ENCODE measurements at regions not wholly inside any gene's neighbourhood (a gene's known extent, or its start where the extent isn't known, plus 50 kb on each side); places are given as distances from the start of the nearest gene placed in this dataset.
"Not testable (repeated sequence)": the region's sequence is repeated elsewhere in the genome, so short reads cannot be mapped to it uniquely, and the experiment has no call there.

DNA sequence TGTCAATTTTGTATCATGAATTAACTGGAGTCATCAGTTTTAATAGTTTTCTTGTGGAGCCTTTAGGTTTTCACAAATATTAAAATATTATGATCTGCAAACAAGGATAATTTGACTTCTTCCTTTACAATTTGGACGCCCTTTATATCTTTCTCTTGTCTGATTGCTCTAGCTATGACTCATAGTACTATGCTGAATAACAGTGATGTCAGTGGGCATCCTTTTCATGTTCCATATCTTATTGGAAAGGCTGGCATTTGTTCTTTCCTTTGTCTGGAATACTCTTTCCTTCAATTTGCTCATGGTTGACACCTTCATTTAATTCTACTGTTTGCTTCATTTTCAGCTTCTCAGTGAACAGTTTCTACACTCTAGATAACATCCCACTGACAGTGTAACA, 1129.3 kb downstream of the SLITRK5 start:
- no peak overlapping the region for H3K9ac ChIP-seq (ENCODE audit: low read depth in 1 of 2, low read length in 2 of 2)
- H3K36me3 ChIP-seq (ENCODE audit: control insufficient read depth in 1 of 2, insufficient read depth in 2 of 2, low read length in 2 of 2): no peaks in the 10 kb centered on the region
- H3K27me3 ChIP-seq (ENCODE audit: control insufficient read depth in 1 of 2, insufficient read depth in 2 of 2, low read length in 2 of 2): no peaks in the 10 kb centered on the region

DNA sequence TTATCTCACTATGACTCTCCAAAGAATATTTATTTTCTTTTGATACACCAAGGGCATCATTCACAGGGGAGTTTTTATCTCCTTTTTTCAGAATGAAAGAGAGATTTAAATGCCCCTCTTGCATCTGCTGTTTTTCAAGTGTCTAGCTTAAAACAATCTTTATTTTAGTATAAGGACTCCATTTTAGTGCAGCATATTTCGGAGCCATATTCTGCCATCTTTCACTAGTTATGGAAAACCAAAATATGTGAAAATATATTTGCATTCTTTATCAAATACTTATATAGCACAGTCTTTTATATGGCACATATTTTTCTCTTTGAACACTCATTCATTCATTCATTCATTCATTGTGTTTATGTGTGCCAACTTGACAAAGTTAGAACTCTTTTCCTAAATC, 1130.2 kb downstream of the SLITRK5 start:
- Histone ChIP-seq H3K4me3 (ENCODE audit: low read depth in 1 of 2, low read length in 2 of 2) (no peak overlapping the region), H3K27me3 (ENCODE audit: control insufficient read depth in 1 of 2, insufficient read depth in 2 of 2, low read length in 2 of 2) (no peaks in the 10 kb centered on the region), H3K9ac (ENCODE audit: low read depth in 1 of 2, low read length in 2 of 2) (no peak overlapping the region), H3K27ac (ENCODE audit: low read depth, low read length) (no peak overlapping the region), H3K9me3 (ENCODE audit: control insufficient read depth in 1 of 2, low read length in 2 of 2) (peaks cover 0 to 5% of the 10 kb centered on the region in 2 donors), H3K36me3 (ENCODE audit: control insufficient read depth in 1 of 2, insufficient read depth in 2 of 2, low read length in 2 of 2) (no peaks in the 10 kb centered on the region), H3K4me1 (ENCODE audit: control insufficient read depth in 1 of 2, insufficient read depth in 2 of 2, low read length in 2 of 2) (no peaks in the 10 kb centered on the region)

More for the DNA sequence above, 1129.3 kb downstream of the SLITRK5 start:
- H3K4me3 ChIP-seq (ENCODE audit: low read depth in 1 of 2, low read length in 2 of 2): no peak overlapping the region
- no peaks in the 10 kb centered on the region for H3K4me1 ChIP-seq (ENCODE audit: control insufficient read depth in 1 of 2, insufficient read depth in 2 of 2, low read length in 2 of 2)
- no peak overlapping the region for H3K27ac ChIP-seq (ENCODE audit: low read depth, low read length)
- H3K9me3 ChIP-seq (ENCODE audit: control insufficient read depth in 1 of 2, low read length in 2 of 2): peaks cover 0 to 5% of the 10 kb centered on the region in 2 donors

DNA sequence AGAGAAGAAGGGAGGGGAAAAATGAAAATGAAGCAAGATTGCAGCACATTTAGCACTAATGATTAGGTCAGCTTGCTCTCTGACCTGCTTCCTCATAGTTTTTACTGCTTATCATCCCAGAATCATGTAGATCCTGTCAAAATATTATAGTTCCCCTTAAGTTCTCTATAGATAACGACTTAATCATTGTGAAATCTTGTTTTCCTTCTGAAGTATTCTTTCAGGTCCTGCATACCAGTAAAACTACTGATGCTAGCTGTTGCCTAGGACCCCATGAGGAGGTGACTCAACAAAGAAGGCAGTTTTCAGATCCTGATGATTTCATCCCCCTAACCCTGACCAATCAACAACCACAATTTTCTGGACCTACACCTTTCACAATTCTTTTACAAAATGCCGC, 1131.7 kb downstream of the SLITRK5 start:
- Histone ChIP-seq H3K4me3 (ENCODE audit: low read depth in 1 of 2, low read length in 2 of 2) (no peak overlapping the region), H3K27me3 (ENCODE audit: control insufficient read depth in 1 of 2, insufficient read depth in 2 of 2, low read length in 2 of 2) (no peaks in the 10 kb centered on the region), H3K36me3 (ENCODE audit: control insufficient read depth in 1 of 2, insufficient read depth in 2 of 2, low read length in 2 of 2) (no peaks in the 10 kb centered on the region), H3K9ac (ENCODE audit: low read depth in 1 of 2, low read length in 2 of 2) (no peak overlapping the region), H3K27ac (ENCODE audit: low read depth, low read length) (no peak overlapping the region), H3K9me3 (ENCODE audit: control insufficient read depth in 1 of 2, low read length in 2 of 2) (peaks cover 2 to 5% of the 10 kb centered on the region in 2 donors), H3K4me1 (ENCODE audit: control insufficient read depth in 1 of 2, insufficient read depth in 2 of 2, low read length in 2 of 2) (no peaks in the 10 kb centered on the region)

DNA sequence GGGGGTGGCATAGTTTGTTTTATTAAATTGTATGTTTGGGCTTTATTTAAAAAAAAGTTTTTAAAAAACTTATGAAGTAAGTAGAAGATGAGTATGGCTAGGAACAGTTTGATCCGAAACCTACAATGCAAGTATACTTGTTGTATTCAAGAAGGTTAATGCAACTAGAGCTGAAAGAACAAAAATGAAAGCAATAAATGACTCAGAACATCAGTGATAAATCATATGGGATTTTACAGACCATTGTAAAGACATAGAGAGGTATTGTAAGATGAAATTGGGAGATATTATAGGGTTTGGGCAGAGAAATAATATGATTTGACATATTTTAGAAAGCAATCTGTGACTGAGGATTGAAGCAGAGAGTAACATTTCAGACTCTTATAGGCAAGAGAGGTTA, 1135.3 kb downstream of the SLITRK5 start:
- Histone ChIP-seq H3K9me3 (ENCODE audit: control insufficient read depth in 1 of 2, low read length in 2 of 2) (peaks cover 9 to 17% of the 10 kb centered on the region in 2 donors), H3K9ac (ENCODE audit: low read depth in 1 of 2, low read length in 2 of 2) (no peak overlapping the region), H3K4me3 (ENCODE audit: low read depth in 1 of 2, low read length in 2 of 2) (no peak overlapping the region), H3K4me1 (ENCODE audit: control insufficient read depth in 1 of 2, insufficient read depth in 2 of 2, low read length in 2 of 2) (no peaks in the 10 kb centered on the region), H3K27ac (ENCODE audit: low read depth, low read length) (no peak overlapping the region), H3K36me3 (ENCODE audit: control insufficient read depth in 1 of 2, insufficient read depth in 2 of 2, low read length in 2 of 2) (no peaks in the 10 kb centered on the region), H3K27me3 (ENCODE audit: control insufficient read depth in 1 of 2, insufficient read depth in 2 of 2, low read length in 2 of 2) (no peaks in the 10 kb centered on the region)

DNA sequence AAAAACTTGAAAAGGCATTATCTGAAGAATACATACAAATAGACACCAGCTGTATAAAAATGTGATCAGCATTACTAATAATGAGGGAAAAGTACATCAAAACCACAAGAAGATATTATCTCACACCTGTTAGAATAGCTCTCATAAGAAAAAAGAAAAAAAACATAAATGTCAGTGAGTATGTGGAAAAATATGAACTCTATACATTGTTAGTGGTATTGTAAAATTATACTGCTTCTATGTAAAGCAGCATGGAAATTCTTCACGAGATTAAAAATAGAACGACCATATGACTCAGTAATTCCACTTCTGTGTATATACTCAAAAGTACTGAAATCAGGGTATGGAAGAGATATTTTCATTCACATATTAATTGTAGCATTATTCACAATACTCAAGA, 1146.4 kb downstream of the SLITRK5 start:
- H3K4me3 ChIP-seq (ENCODE audit: low read depth in 1 of 2, low read length in 2 of 2): no peak overlapping the region
- H3K9me3 ChIP-seq (ENCODE audit: control insufficient read depth in 1 of 2, low read length in 2 of 2): peaks cover 2 to 4% of the 10 kb centered on the region in 2 donors
- no peaks in the 10 kb centered on the region for H3K36me3 ChIP-seq (ENCODE audit: control insufficient read depth in 1 of 2, insufficient read depth in 2 of 2, low read length in 2 of 2)
- H3K9ac ChIP-seq (ENCODE audit: low read depth in 1 of 2, low read length in 2 of 2): no peak overlapping the region
- no peak overlapping the region for H3K27ac ChIP-seq (ENCODE audit: low read depth, low read length)
- no peaks in the 10 kb centered on the region for H3K4me1 ChIP-seq (ENCODE audit: control insufficient read depth in 1 of 2, insufficient read depth in 2 of 2, low read length in 2 of 2)
- H3K27me3 ChIP-seq (ENCODE audit: control insufficient read depth in 1 of 2, insufficient read depth in 2 of 2, low read length in 2 of 2): no peaks in the 10 kb centered on the region

DNA sequence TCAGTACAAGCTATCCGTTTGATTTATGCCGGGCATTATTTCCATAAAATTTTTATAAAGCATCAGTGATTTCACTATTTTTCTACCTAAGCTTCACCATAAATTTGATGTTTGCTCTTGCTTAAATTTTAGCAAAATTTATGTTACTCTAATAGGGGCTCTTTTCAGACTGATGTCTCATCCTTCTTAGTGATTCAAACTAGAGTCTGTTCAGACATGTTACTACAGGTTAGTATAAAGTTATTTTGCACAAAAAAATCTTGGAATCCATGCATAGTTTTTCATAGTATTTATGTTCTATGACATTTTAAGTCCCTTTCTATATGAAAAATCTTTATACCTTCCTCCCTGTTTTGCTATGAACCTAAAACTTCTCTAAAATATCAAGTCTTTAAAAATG, 1151.9 kb downstream of the SLITRK5 start:
- no peaks in the 10 kb centered on the region for H3K27me3 ChIP-seq (ENCODE audit: control insufficient read depth in 1 of 2, insufficient read depth in 2 of 2, low read length in 2 of 2)
- no peak overlapping the region for H3K4me3 ChIP-seq (ENCODE audit: low read depth in 1 of 2, low read length in 2 of 2)
- H3K9ac ChIP-seq (ENCODE audit: low read depth in 1 of 2, low read length in 2 of 2): no peak overlapping the region
- H3K27ac ChIP-seq (ENCODE audit: low read depth, low read length): no peak overlapping the region
- peaks cover 0 to 2% of the 10 kb centered on the region in 2 donors for H3K9me3 ChIP-seq (ENCODE audit: control insufficient read depth in 1 of 2, low read length in 2 of 2)
- no peaks in the 10 kb centered on the region for H3K4me1 ChIP-seq (ENCODE audit: control insufficient read depth in 1 of 2, insufficient read depth in 2 of 2, low read length in 2 of 2)
- H3K36me3 ChIP-seq (ENCODE audit: control insufficient read depth in 1 of 2, insufficient read depth in 2 of 2, low read length in 2 of 2): no peaks in the 10 kb centered on the region

DNA sequence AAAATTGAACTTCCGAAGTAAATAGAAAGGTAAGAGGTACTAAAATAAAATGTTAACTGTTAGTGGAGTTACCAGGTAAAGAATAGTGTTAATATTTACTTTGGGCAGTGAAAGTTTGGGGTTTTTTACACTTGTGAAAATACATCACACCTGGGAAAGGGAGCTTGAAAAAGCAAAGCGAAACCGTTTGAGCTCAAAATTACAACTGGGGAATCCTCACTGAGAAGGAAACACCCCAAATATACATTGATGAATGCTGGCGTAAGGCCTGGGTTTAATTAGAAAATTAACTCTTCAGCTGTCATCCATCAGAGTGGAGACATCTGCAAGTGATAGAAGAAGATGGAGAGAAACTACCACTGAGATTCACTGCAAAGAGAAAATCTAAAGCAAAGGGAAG, 1153.0 kb downstream of the SLITRK5 start:
- Histone ChIP-seq H3K27ac (ENCODE audit: low read depth, low read length) (no peak overlapping the region), H3K36me3 (ENCODE audit: control insufficient read depth in 1 of 2, insufficient read depth in 2 of 2, low read length in 2 of 2) (no peaks in the 10 kb centered on the region), H3K9me3 (ENCODE audit: control insufficient read depth in 1 of 2, low read length in 2 of 2) (peaks cover 0 to 2% of the 10 kb centered on the region in 2 donors)

DNA sequence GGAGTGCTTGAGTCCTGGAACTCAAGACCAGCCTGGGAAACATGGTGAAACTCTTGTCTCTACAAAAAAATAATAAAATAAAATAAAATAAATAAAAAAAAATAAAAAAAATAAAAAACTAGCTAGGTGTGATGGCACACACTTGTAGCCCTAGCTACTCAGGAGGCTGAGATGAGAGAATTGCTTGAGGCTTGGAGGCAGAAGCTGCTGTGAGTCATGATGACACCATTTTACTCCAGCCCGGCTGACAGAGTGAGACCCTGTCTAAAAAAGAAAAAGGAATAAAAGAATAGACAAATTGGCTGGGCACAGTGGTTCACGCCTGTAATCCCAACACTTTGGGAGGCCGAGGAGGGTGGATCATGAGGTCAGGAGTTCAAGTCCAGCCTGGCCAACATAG, 1168.9 kb downstream of the SLITRK5 start:
- no peaks in the 10 kb centered on the region for H3K9me3 ChIP-seq (ENCODE audit: control insufficient read depth in 1 of 2, low read length in 2 of 2)
- no peak overlapping the region for H3K27ac ChIP-seq (ENCODE audit: low read depth, low read length)
- no peaks in the 10 kb centered on the region for H3K4me1 ChIP-seq (ENCODE audit: control insufficient read depth in 1 of 2, insufficient read depth in 2 of 2, low read length in 2 of 2)
- H3K27me3 ChIP-seq (ENCODE audit: control insufficient read depth in 1 of 2, insufficient read depth in 2 of 2, low read length in 2 of 2): no peaks in the 10 kb centered on the region
- H3K9ac ChIP-seq (ENCODE audit: low read depth in 1 of 2, low read length in 2 of 2): no peak overlapping the region
- no peaks in the 10 kb centered on the region for H3K36me3 ChIP-seq (ENCODE audit: control insufficient read depth in 1 of 2, insufficient read depth in 2 of 2, low read length in 2 of 2)
- H3K4me3 ChIP-seq (ENCODE audit: low read depth in 1 of 2, low read length in 2 of 2): no peak overlapping the region

More for the DNA sequence above, 1153.0 kb downstream of the SLITRK5 start:
- Histone ChIP-seq H3K9ac (ENCODE audit: low read depth in 1 of 2, low read length in 2 of 2) (no peak overlapping the region), H3K4me1 (ENCODE audit: control insufficient read depth in 1 of 2, insufficient read depth in 2 of 2, low read length in 2 of 2) (no peaks in the 10 kb centered on the region), H3K4me3 (ENCODE audit: low read depth in 1 of 2, low read length in 2 of 2) (no peak overlapping the region), H3K27me3 (ENCODE audit: control insufficient read depth in 1 of 2, insufficient read depth in 2 of 2, low read length in 2 of 2) (no peaks in the 10 kb centered on the region)

DNA sequence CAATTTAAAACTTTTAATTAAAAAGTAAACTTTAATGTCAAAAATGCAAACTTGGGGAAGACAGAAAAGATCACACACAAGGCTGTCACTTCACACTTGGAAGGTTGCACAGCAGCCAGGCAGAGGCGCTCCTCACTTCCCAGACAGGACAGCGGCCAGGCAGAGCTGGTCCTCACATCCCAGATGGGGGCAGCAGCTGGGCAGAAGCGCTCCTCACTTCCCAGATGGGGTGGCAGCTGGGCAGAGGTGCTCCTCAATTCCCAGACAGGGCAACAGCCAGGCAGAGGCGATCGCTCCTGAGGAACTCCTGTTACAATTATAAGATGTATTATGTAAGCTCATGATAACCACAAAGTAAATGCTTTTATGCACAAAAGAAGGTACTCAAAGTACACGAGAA, 1181.1 kb downstream of the SLITRK5 start:
- not testable (repeated sequence) for H3K27me3 ChIP-seq (ENCODE audit: control insufficient read depth in 1 of 2, insufficient read depth in 2 of 2, low read length in 2 of 2); H3K36me3 ChIP-seq (ENCODE audit: control insufficient read depth in 1 of 2, insufficient read depth in 2 of 2, low read length in 2 of 2); H3K9ac ChIP-seq (ENCODE audit: low read depth in 1 of 2, low read length in 2 of 2); H3K27ac ChIP-seq (ENCODE audit: low read depth, low read length); H3K4me3 ChIP-seq (ENCODE audit: low read depth in 1 of 2, low read length in 2 of 2); H3K4me1 ChIP-seq (ENCODE audit: control insufficient read depth in 1 of 2, insufficient read depth in 2 of 2, low read length in 2 of 2)
- peaks cover 0 to 11% of the 10 kb centered on the region in 2 donors for H3K9me3 ChIP-seq (ENCODE audit: control insufficient read depth in 1 of 2, low read length in 2 of 2)

DNA sequence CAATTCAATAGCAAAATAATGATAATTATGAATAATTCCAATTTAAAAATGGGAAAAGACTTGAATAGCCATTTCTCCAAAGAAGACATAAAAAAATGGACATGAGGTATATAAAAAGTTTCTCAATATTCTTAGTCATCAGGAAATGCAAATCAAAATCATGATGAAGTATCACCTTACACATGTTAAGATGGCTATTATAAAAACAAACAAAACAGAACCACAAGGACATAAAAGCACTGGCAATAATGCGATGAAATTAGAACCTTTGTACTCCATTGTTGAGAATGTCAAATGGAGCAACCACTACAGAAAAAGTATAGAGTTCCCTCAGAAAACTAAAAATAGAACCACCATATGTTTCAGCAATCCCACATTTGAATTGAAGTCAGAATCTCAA, 1186.1 kb downstream of the SLITRK5 start:
- Histone ChIP-seq H3K4me1 (ENCODE audit: control insufficient read depth in 1 of 2, insufficient read depth in 2 of 2, low read length in 2 of 2) (no peaks in the 10 kb centered on the region), H3K36me3 (ENCODE audit: control insufficient read depth in 1 of 2, insufficient read depth in 2 of 2, low read length in 2 of 2) (no peaks in the 10 kb centered on the region), H3K27ac (ENCODE audit: low read depth, low read length) (no peak overlapping the region), H3K9ac (ENCODE audit: low read depth in 1 of 2, low read length in 2 of 2) (no peak overlapping the region), H3K4me3 (ENCODE audit: low read depth in 1 of 2, low read length in 2 of 2) (no peak overlapping the region), H3K9me3 (ENCODE audit: control insufficient read depth in 1 of 2, low read length in 2 of 2) (peaks cover 0 to 5% of the 10 kb centered on the region in 2 donors), H3K27me3 (ENCODE audit: control insufficient read depth in 1 of 2, insufficient read depth in 2 of 2, low read length in 2 of 2) (no peaks in the 10 kb centered on the region)

DNA sequence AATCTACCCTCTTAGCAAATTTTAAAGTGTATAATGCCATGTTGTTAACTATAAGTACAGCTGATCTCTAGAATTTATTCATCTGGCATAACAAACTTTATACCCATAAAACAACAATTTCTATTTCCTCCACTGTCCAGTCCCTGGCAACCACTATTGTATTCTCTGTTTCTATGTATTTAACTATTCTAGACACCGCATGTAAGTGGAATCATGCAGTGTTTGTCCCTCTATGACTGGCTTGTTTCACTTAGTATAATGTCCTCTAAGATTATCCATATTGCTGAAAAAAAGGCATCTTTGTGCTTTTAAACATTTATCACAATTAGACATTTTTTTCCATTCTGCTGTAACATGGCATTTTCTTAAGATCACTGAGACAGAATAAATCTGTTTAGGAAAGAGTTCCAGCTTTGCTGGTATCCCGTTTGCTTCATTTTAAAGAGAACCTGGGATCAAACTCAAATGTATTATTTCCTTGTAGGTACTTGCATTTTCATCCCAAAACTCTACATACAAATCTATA, 1191.0 kb downstream of the SLITRK5 start:
- Histone ChIP-seq H3K9me3 (ENCODE audit: control insufficient read depth in 1 of 2, low read length in 2 of 2) (peaks cover 0 to under 1% of the 10 kb centered on the region in 2 donors), H3K4me1 (ENCODE audit: control insufficient read depth in 1 of 2, insufficient read depth in 2 of 2, low read length in 2 of 2) (no peaks in the 10 kb centered on the region), H3K27me3 (ENCODE audit: control insufficient read depth in 1 of 2, insufficient read depth in 2 of 2, low read length in 2 of 2) (no peaks in the 10 kb centered on the region), H3K9ac (ENCODE audit: low read depth in 1 of 2, low read length in 2 of 2) (no peak overlapping the region), H3K27ac (ENCODE audit: low read depth, low read length) (no peak overlapping the region), H3K36me3 (ENCODE audit: control insufficient read depth in 1 of 2, insufficient read depth in 2 of 2, low read length in 2 of 2) (no peaks in the 10 kb centered on the region), H3K4me3 (ENCODE audit: low read depth in 1 of 2, low read length in 2 of 2) (no peak overlapping the region)
